ENCODE measurements at regions not wholly inside any gene's neighbourhood (a gene's known extent, or its start where the extent isn't known, plus 50 kb on each side); places are given as distances from the start of the nearest gene placed in this dataset.

DNA sequence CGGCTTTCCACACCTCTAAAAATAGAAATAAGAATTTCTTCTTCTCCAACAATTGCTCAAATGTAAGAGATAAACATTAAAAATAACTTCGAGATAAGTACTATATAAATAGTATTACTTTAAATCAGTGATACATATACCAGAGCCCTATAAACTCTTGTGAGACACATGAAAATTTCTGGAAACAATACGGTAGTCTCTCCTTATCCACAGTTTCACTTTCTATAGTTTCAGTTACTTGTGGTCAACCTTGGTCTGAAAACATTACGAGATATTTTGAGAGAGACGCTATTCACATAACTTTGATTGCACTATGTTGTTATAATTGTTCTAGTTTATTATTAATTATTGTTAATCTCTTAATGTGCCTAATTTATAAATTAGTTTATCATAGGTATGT lies 101.5 kb upstream of the CXXC4 start:
- TF ChIP-seq SIRT6 (IDR thresholded peaks at IDR 0.05; ENCODE audit: low read length) (no peak), SUZ12 (IDR thresholded peaks at IDR 0.05; ENCODE audit: low read length) (no peak), TAF1 (IDR thresholded peaks at IDR 0.05; ENCODE audit: low read depth, low read length) (no peak), POLR2AphosphoS5 (IDR thresholded peaks at IDR 0.05; ENCODE audit: low read depth, low read length) (no peak), CHD2 (IDR thresholded peaks at IDR 0.05; ENCODE audit: low read length) (no peak), CHD1 (IDR thresholded peaks at IDR 0.05; ENCODE audit: low read depth, low read length) (no peak), POLR2A (IDR thresholded peaks at IDR 0.05; ENCODE audit: control extremely low read depth in 1 of 2, low read depth in 2 of 2, low read length in 2 of 2) (no peak), ASH2L (IDR thresholded peaks at IDR 0.05; ENCODE audit: low read length) (no peak), TAF7 (optimal IDR thresholded peaks at IDR 0.05; ENCODE audit: borderline replicate concordance, low read depth, low read length) (no peak), CTCF (IDR thresholded peaks at IDR 0.05; ENCODE audit: control extremely low read depth in 1 of 3, insufficient read depth in 1 of 3, low read depth in 1 of 3, low read length in 3 of 3) (no peak)
- TF ChIP-seq, protein P1, sequence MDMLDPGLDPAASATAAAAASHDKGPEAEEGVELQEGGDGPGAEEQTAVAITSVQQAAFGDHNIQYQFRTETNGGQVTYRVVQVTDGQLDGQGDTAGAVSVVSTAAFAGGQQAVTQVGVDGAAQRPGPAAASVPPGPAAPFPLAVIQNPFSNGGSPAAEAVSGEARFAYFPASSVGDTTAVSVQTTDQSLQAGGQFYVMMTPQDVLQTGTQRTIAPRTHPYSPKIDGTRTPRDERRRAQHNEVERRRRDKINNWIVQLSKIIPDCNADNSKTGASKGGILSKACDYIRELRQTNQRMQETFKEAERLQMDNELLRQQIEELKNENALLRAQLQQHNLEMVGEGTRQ (IDR thresholded peaks at IDR 0.05; ENCODE audit: low read length): no peak

Data from H1 (cell line).